AG10803 (cell line): ENCODE measurements at regions not wholly inside any gene's neighbourhood (a gene's known extent, or its start where the extent isn't known, plus 50 kb on each side); places are given as distances from the start of the nearest gene placed in this dataset.

Experiments
- DNase-seq: peaks from one replicate; pipeline ENCODE4 v3.0.0; 2010; ENCODE audit warnings: low read depth
- H3K4me3 ChIP-seq: 2 replicates; pipeline ENCODE4 v1.5.1; 2011; ENCODE audit warnings: mild to moderate bottlenecking, low read length, control low read depth
- TF ChIP-seq, protein P1 (sequence below): conservative IDR thresholded peaks from 2 replicates; pipeline ENCODE4 v1.5.1; 2011; ENCODE audit warnings: mild to moderate bottlenecking, low read length, control low read depth, inconsistent platforms

- TF ChIP-seq, protein P1, sequence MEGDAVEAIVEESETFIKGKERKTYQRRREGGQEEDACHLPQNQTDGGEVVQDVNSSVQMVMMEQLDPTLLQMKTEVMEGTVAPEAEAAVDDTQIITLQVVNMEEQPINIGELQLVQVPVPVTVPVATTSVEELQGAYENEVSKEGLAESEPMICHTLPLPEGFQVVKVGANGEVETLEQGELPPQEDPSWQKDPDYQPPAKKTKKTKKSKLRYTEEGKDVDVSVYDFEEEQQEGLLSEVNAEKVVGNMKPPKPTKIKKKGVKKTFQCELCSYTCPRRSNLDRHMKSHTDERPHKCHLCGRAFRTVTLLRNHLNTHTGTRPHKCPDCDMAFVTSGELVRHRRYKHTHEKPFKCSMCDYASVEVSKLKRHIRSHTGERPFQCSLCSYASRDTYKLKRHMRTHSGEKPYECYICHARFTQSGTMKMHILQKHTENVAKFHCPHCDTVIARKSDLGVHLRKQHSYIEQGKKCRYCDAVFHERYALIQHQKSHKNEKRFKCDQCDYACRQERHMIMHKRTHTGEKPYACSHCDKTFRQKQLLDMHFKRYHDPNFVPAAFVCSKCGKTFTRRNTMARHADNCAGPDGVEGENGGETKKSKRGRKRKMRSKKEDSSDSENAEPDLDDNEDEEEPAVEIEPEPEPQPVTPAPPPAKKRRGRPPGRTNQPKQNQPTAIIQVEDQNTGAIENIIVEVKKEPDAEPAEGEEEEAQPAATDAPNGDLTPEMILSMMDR = no peak
- no peak for DNase-seq
- no peak overlapping the region for H3K4me3 ChIP-seq
Observed at GRCh38 chr6:113627480-113627879, 229.7 kb upstream of the MARCKS start.

DNA sequence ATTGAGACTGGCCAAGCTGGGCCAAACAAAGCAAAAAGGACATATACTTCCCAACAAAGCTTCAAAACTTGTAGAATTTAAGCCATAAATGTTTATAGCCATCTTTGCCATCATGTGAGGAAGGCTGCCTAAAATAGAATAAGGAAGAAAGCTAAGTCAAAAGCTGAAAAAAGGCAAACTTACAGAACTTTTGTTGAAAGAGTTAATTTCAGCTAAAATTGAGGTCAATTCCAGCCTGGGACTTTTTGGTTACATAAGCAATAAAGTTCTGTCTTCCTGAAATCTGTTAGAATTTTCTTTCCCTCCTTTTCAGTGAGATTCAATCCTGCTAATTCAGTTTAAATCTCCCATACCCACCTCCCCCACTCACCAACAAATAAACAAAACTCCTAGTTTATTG, 227.9 kb upstream of the MARCKS start:
- TF ChIP-seq, protein P1 = no peak
- H3K4me3 ChIP-seq = no peak overlapping the region
- DNase-seq = no peak

- no peak overlapping the region for H3K4me3 ChIP-seq
- peak; percentile 88 for DNase-seq
Observed at GRCh38 chr6:113629975-113630737, 227.0 kb upstream of the MARCKS start.

GRCh38 chr6:113630738-113631535, 226.2 kb upstream of the MARCKS start:
- peak; percentile 73 for DNase-seq
- H3K4me3 ChIP-seq = no peak overlapping the region
- TF ChIP-seq, protein P1 = no peak

More at GRCh38 chr6:113629975-113630737, 227.0 kb upstream of the MARCKS start:
- TF ChIP-seq, protein P1 = no peak

GRCh38 chr6:113631666-113632065, 225.5 kb upstream of the MARCKS start:
- TF ChIP-seq, protein P1 = no peak
- no peak for DNase-seq
- H3K4me3 ChIP-seq = no peak overlapping the region

- TF ChIP-seq, protein P1 = no peak
- H3K4me3 ChIP-seq = peak overlapping the region; percentile 50
- peak; percentile 94 for DNase-seq
Observed at GRCh38 chr6:113632220-113632864, 224.8 kb upstream of the MARCKS start.
